NOMO-1 treated with dmso at 0.1 percent for 144 hours (cell line): ENCODE measurements at regions not wholly inside any gene's neighbourhood (a gene's known extent, or its start where the extent isn't known, plus 50 kb on each side); places are given as distances from the start of the nearest gene placed in this dataset.

ENCODE experiments used
- DNase-seq: peaks from one replicate; lab custom pipeline; 2025; ENCODE audit not compliant: unreplicated experiment; lab: John Stamatoyannopoulos, UW

- DNase-seq = no peak
These were observed 103.2 kb downstream of the BTBD3 start for GRCh38 chr20:12020846-12021245.

- DNase-seq = no peak
These were observed 104.4 kb downstream of the BTBD3 start for GRCh38 chr20:12022126-12022525.

GRCh38 chr20:12023194-12023795 lies 105.6 kb downstream of the BTBD3 start:
- peak; percentile 65 for DNase-seq

GRCh38 chr20:12028771-12029170 lies 111.1 kb downstream of the BTBD3 start:
- DNase-seq = no peak

- DNase-seq = no peak
These were observed 112.8 kb downstream of the BTBD3 start for GRCh38 chr20:12030470-12030869.

- no peak for DNase-seq
These were observed 118.4 kb downstream of the BTBD3 start for GRCh38 chr20:12036142-12036541.

- DNase-seq = no peak
These were observed 119.8 kb downstream of the BTBD3 start for GRCh38 chr20:12037521-12037920.

- DNase-seq = no peak
These were observed 122.6 kb downstream of the BTBD3 start for GRCh38 chr20:12040261-12040660.

GRCh38 chr20:12044969-12045368 lies 127.3 kb downstream of the BTBD3 start:
- DNase-seq = no peak

- no peak for DNase-seq
These were observed 130.2 kb downstream of the BTBD3 start for GRCh38 chr20:12047838-12048432.

- no peak for DNase-seq
These were observed 131.4 kb downstream of the BTBD3 start for GRCh38 chr20:12049125-12049524.

GRCh38 chr20:12051206-12052163 lies 133.8 kb downstream of the BTBD3 start:
- DNase-seq = no peak

GRCh38 chr20:12053353-12053752 lies 135.7 kb downstream of the BTBD3 start:
- DNase-seq = peak; percentile 77

GRCh38 chr20:12054556-12054955 lies 136.9 kb downstream of the BTBD3 start:
- no peak for DNase-seq

GRCh38 chr20:12055161-12055560 lies 137.5 kb downstream of the BTBD3 start:
- DNase-seq = no peak

GRCh38 chr20:12056839-12057238 lies 139.1 kb downstream of the BTBD3 start:
- no peak for DNase-seq

GRCh38 chr20:12057778-12058177 lies 140.1 kb downstream of the BTBD3 start:
- no peak for DNase-seq

GRCh38 chr20:12058216-12058615 lies 140.5 kb downstream of the BTBD3 start:
- DNase-seq = no peak

- DNase-seq = no peak
These were observed 143.8 kb downstream of the BTBD3 start for GRCh38 chr20:12061466-12061865.

GRCh38 chr20:12063106-12063684 lies 145.5 kb downstream of the BTBD3 start:
- DNase-seq = no peak

GRCh38 chr20:12064540-12064939 lies 146.8 kb downstream of the BTBD3 start:
- no peak for DNase-seq

- no peak for DNase-seq
These were observed 150.0 kb downstream of the BTBD3 start for GRCh38 chr20:12067686-12068085.
